GM19043 (cell line): ENCODE measurements at regions not wholly inside any gene's neighbourhood (a gene's known extent, or its start where the extent isn't known, plus 50 kb on each side); places are given as distances from the start of the nearest gene placed in this dataset.

Source experiments
- ATAC-seq: cut with Tn5 transposase; IDR thresholded peaks from one replicate; pipeline ENCODE4 v1.9.1; 2021; ENCODE audit warnings: low read depth; ENCODE audit not compliant: unreplicated experiment

DNA sequence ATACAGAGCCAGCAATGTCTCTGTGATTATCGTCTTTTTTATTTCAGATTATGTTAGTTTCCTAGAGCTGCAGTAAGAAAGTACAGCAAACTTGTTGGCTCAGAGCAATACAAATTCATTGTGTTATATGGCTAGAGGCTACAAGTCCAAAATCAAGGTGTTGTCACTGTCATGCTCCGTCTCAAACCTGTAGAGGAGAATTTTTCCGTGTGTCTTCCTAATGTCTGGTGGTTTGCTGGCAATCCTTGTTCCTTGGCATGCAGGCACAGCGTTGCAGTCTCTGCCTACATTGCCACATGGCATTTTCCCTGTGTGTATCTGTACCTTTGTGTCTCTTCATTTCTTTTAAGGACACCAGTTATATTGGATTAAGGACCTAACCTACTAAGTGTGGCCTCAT, 244.4 kb downstream of the LRRIQ3 start:
- no peak for ATAC-seq

DNA sequence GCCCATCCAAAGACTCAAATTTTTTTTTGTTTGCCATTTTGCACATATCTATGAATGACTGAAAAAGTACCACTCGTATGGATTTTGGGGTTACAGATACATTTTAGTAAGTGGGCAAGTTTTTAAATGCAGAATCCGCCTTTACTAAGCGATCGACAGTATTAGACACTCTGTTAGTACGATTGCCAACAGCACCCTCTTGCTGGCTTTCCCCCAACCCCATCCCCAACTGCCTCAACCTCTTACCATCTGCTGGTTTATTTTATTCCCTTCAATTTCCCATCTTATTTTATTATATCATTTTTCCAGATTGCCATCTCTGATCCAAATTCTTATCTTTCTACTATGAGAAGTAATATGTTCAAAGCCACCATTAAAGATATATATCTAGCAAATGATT, 244.8 kb downstream of the LRRIQ3 start:
- no peak for ATAC-seq

DNA sequence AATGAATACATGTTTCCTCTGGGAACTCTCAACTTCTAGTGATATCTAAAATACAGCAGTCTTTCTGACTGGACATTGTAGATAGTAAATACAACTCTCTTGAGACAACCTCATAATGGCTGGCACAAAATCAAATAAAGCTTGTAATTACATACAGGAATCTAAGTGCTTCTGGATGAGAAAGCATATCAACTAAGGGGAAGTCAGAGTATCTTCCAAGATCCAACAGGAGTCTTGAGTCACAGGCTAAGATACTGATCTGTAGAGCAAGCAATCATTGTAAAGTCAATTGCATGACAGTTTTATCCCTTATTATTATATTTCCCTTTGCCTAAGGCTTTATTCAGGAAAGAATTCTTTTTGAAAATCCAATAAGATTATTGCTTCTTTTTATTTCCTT, 249.9 kb downstream of the LRRIQ3 start:
- ATAC-seq, result no peak

DNA sequence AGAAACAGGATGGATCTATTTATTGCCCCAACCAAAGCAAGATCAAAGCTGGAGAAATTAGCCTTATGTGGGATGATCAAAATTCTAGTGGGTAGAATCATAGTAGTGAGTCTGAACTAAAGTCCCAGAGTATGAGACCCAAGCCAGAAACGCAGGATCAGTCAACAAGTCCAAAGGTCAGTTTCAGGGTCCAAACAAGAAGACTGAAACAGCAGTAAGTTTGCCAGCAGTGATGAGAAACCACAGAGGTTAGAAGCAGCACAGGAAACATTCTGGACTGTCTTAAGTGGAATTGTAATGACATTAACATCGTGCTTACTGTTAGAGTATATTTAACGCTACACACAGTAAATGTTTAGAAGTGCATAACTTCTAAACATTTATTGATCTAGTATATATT, 251.0 kb downstream of the LRRIQ3 start:
- no peak for ATAC-seq

DNA sequence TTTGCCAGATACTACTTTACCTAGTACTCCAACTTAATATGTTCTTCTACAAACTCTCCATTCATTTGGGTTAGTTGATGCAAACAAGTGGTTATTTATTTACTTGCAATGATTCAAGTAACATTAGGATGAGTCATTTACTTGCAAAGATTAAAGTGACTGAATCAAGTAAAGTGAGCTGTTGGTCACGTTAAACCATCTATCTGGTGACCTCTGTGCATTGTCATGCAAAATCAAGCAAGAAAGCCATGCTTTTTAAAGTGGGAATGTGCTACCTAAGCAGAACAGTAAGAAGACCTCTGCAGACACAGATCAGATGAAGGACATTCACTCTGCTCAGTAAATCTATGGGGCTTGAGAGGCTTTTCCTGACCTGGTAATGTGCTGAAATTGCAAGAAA, 254.7 kb downstream of the LRRIQ3 start:
- no peak for ATAC-seq

DNA sequence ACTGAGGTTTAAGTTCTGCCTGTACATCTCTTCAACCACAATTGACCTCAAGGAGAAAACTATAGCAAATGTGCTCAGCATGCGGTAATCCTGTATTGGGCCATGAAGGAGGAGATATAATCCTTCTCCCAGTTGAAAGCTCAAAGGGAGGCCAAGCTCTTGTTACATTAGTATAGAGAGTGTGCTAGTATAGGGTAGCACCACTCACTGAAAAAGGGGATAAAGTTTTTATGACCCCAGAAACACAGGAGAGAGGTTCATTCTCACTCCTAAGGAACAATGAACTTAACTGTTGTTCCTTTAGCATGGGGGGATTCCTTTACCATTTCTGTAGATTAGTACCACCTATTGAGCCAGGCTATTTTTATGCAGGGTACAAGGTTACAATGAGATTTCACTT, 267.7 kb downstream of the LRRIQ3 start:
- no peak for ATAC-seq

GRCh38 chr1:73914951-73915350, 283.0 kb downstream of the LRRIQ3 start:
- ATAC-seq, result no peak

GRCh38 chr1:73913025-73913424, 285.0 kb downstream of the LRRIQ3 start:
- no peak for ATAC-seq

GRCh38 chr1:73911849-73912248, 286.1 kb downstream of the LRRIQ3 start:
- ATAC-seq, result no peak

DNA sequence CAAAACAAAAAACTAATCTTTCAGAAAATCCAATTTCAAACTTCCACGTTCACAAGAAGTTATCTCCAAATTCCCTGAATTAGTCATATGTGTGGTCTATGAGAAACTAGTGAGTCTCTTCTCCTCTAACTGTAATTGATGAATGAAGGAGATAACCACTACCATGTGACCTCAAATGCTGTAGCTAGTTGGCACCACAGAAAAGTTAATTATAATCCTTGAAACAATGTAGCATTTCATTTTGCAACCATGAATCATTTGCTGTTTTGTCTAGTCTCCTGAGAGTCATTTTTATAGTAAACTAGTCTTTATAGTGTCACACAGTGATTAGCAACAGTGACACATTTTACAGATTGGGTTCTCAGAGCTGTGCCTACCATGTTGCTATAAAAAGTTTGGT, 287.5 kb downstream of the LRRIQ3 start:
- ATAC-seq, result no peak

DNA sequence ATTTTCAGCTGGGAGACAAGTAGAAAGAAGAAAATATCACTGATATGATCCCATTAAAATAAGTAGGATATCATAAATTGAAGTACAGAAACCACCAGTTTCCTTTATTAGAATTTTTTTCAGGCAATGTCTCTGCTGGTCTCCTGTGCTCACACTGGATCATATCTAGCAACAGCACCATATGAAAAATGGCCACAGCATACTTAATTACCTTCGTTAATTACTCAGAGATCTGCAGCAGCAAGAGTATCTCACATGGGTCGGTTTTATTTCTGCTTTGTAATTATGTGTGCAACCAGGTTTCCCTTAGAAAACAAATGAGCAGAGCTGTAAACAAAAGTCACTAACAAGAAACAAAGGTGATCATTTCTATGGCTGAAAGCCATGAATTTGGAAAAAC, 287.9 kb downstream of the LRRIQ3 start:
- no peak for ATAC-seq

DNA sequence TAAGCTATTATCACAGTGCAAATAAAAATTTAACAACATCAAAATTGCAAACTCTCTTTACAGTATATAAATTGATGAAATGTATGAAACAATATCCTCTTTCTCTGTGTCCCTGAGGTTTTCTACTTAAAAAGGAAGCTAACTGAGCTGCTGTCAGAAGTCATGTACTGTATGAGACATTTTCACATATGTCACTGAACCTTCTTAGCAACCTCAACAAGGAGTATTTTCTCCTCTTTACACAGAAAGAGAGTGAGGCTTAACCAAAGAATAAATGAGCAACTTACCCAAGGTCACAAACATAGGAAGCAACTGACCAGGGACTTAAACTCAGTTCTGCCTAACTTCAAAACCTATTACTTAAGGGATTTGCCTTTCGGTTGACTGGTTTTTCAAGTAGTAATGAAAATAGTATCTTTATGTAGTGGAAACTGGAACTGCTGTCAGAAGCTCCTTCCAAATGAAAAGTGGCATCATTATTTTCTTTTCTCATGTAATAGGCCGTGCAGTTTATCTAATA, 288.9 kb downstream of the LRRIQ3 start:
- no peak for ATAC-seq

GRCh38 chr1:73907051-73907450, 290.9 kb downstream of the LRRIQ3 start:
- no peak for ATAC-seq

- ATAC-seq, result no peak
Observed at GRCh38 chr1:73903092-73903491, 294.9 kb downstream of the LRRIQ3 start.

DNA sequence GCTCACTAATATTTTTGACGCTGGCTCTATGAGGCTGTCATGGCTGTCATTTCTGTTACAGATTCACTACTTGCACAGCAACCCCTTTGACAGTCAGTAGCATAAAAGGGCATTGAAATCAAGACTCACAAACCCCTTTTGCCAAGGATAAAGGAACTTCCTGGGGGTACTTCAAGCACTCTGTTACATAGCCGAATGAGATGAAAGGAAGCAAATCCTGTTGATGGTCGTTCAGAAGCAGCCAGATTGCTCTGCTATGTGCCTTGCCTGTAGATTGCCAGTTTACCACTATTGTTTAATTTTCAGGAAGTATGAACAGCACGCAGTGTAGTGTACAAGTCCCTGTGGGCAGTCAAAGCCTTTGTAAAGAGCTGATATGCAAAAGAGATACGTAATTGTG, 296.2 kb downstream of the LRRIQ3 start:
- no peak for ATAC-seq

DNA sequence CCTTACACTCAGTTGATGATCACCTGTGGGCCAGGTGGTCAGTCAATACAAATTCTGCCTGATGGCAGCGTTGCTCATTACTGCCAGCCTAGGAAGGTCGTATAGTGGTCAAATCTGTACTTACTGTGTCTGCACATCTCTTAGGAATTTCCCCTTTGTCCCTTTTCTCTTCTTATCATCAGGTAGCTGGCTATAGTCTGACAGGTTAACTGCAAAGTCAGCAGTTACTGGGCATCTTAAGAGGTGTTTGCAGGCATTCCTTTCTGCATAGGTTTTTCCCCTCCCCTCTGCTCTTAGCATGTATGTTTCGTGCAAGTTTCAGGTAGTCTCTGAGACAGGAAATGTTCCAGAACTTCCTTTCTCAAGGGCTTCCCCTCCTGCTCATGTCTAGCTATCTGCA, 298.7 kb downstream of the LRRIQ3 start:
- no peak for ATAC-seq

DNA sequence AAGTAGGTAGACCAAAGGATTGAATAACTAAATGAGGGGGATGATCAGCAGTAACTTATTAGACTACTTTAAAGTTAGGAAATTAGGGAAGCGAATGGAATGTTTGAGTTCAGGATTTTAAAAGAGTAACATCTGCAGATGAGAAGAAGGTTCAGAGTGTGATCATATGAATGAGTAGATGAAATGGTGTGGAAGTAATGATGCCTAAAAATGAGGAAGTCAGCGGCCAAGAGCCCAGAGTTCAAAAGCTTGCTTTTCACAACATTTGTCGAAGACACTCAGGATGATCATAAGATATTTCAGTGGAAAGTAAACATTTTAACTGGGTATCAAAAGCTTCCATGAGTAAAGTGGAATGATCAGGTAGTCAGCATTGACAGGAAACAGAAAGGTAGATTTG, 299.4 kb downstream of the LRRIQ3 start:
- no peak for ATAC-seq

- ATAC-seq, result no peak
Observed at GRCh38 chr1:73887412-73887811, 310.6 kb downstream of the LRRIQ3 start.

GRCh38 chr1:73886716-73887115, 311.3 kb downstream of the LRRIQ3 start:
- no peak for ATAC-seq

DNA sequence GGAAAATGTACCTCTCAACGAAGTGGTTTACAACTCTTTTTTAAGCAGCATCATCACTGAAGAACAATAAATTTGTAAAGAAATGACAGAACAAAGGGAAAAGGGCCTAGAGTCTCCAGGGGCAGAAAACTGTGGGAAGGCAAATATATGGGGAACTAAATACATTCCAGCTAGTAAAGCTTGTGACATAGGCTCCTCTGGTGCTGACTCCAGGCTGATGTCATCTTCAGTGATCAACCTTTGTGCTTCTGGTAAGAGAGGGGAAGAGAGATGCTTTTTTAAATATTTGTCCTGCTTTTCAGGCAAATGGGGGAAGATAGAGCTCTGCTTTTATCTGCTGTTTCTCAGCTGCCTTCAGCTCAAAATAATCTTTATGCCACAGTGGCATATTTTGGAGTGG, 323.2 kb downstream of the LRRIQ3 start:
- ATAC-seq, result no peak

DNA sequence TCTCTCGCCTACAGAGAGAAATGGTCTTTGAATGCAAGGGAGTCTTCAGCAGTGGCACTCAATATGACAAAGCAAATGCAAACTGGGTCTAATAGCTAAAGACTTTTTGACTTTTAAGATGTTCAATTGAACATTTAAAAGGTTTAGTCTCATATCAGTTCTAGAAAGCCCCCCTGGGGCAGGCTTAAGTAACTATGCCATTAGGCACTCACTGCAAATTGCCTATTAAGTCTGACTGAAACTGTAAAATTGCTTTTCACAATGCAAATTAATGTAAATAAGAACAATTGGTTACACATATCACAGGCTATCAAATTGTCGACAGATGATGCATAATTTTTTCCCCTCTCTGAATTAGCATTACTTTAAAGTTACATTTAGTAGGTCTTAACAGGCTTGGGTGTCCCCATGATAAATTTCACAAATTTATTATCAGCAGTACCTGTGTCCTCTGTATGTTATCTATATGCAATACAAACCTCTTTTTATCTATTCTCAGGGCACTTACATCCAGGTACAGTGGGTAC, 329.1 kb downstream of the LRRIQ3 start:
- ATAC-seq, result no peak

DNA sequence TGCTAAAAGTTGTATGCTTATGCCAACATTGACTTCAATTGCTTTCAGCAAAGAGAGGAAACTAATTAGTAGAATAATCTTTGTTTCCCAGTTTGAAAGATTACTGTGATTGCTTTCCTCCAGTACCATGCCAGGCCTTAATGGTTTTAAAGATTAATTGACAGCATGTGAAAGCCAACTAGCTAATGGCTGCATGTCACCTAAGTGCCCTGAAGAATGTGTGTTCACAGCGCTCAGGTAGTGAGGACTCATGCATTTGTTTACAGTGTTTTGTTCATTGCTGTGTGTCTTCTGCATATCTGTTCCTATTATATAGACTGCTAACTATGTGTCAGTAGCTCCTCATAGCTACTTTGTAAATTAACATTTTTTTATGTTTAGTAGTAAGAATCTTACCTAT, 335.6 kb downstream of the LRRIQ3 start:
- ATAC-seq, result no peak

DNA sequence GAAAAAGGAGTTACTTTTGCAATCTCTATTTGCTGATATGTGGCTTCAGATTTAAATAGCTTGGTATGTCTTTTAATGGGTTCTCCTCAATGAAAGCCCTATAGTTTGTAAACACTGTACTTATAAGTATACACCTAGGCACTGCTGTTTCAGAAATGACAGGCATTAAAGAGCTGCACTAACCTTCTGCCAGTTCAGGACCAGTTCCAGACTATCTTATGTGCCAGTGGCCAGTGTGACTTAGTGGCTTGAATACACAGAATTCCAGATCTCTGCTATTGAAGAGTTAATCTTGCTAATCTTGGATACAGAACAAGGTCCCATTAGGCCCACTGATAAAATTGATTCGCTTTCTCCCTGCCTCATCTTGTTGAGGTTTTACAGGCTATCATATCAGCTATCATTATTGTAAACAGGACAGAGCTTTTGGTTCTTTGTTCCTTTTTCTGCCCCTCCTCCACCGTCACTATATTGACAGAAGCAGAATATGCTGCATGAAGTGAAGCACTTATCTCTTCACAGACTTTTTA, 337.5 kb downstream of the LRRIQ3 start:
- no peak for ATAC-seq
